Breast epithelium (tissue), 3 donors: ENCODE measurements at regions not wholly inside any gene's neighbourhood (a gene's known extent, or its start where the extent isn't known, plus 50 kb on each side); places are given as distances from the start of the nearest gene placed in this dataset.

ENCODE experiments used
- CTCF ChIP-seq, 3 donors: fragments of 450-650 bp; IDR thresholded peaks; one replicate each; pipeline ENCODE4 v1.5.1; 2016 to 2017; ENCODE audit warnings: antibody characterized with exemption in 3 of 3, mild to moderate bottlenecking in 3 of 3, moderate library complexity in 3 of 3
- POLR2AphosphoS5 ChIP-seq, 3 donors: sonication (generic); formaldehyde crosslinking; IDR thresholded peaks; one replicate each; pipeline ENCODE4 v1.6.1; 2017; ENCODE audit warnings: antibody characterized with exemption in 3 of 3

GRCh38 chr4:3866813-3867129, 100.6 kb downstream of the ADRA2C start:
- no peak for TF ChIP-seq CTCF (IDR thresholded peaks at IDR 0.05)
- no peak for TF ChIP-seq POLR2AphosphoS5 (IDR thresholded peaks at IDR 0.05)
